Lung (tissue), 11 donors: ENCODE measurements at regions not wholly inside any gene's neighbourhood (a gene's known extent, or its start where the extent isn't known, plus 50 kb on each side); places are given as distances from the start of the nearest gene placed in this dataset.

Experiments
- ATAC-seq: fragments of 200-7000 bp; cut with Tn5 transposase; one replicate; pipeline ENCODE4 v1.9.1; 2020; ENCODE audit warnings: moderate number of reproducible peaks; ENCODE audit not compliant: insufficient read depth, low FRiP score
- DNase-seq, 3 donors: peaks; one replicate each; pipeline ENCODE4 v3.0.0-alpha.2; 2013 to 2017
- H3K27ac ChIP-seq, 2 donors: one replicate each; pipeline ENCODE4 v1.5.1; 2013; ENCODE audit warnings: mild to moderate bottlenecking in 2 of 2, moderate library complexity in 2 of 2, control low read depth in 1 of 2, inconsistent platforms in 1 of 2, low read depth in 1 of 2, low read length in 1 of 2
- H3K27me3 ChIP-seq, 3 donors: one replicate each; pipeline ENCODE4 v1.5.1; 2013; ENCODE audit warnings: low read length in 2 of 3; ENCODE audit not compliant: control insufficient read depth in 3 of 3, insufficient read depth in 3 of 3
- H3K36me3 ChIP-seq, 4 donors: one replicate each; pipeline ENCODE4 v1.5.1; 2013; ENCODE audit warnings: low read length in 4 of 4, mild to moderate bottlenecking in 1 of 4, moderate library complexity in 1 of 4; ENCODE audit not compliant: control insufficient read depth in 4 of 4, insufficient read depth in 4 of 4
- H3K4me1 ChIP-seq, 5 donors: one replicate each; pipeline ENCODE4 v1.5.1; 2013; ENCODE audit warnings: low read length in 5 of 5, mild to moderate bottlenecking in 2 of 5, moderate library complexity in 1 of 5; ENCODE audit not compliant: control insufficient read depth in 5 of 5, insufficient read depth in 5 of 5
- H3K4me3 ChIP-seq: one replicate; pipeline ENCODE4 v1.5.1; 2013; ENCODE audit warnings: mild to moderate bottlenecking, control low read depth, moderate library complexity
- H3K9ac ChIP-seq, 2 donors: one replicate each; pipeline ENCODE4 v1.5.1; 2013; ENCODE audit warnings: low read length in 2 of 2, control low read depth in 1 of 2; ENCODE audit not compliant: insufficient read depth in 1 of 2
- H3K9me3 ChIP-seq, 4 donors: one replicate each; pipeline ENCODE4 v1.5.1; 2013; ENCODE audit warnings: low read length in 3 of 4, mild to moderate bottlenecking in 1 of 4, moderate library complexity in 1 of 4; ENCODE audit not compliant: control insufficient read depth in 4 of 4, insufficient read depth in 3 of 4
- WGBS, 2 donors: extraction: QIAGEN DNeasy Blood & Tissue Kit; methylation state at CpG; one replicate each; pipeline ENCODE4 v1.1.7; 2013; 5-methylcytosine and 5-hydroxymethylcytosine counted together
- TF ChIP-seq, protein P1 (sequence below): IDR thresholded peaks from 2 replicates; pipeline ENCODE4 v1.5.1; 2012; ENCODE audit warnings: mild to moderate bottlenecking; ENCODE audit errors: control extremely low read depth, extremely low read depth
- donor health status: control.
- donor health status: control.
- donor health status: Bipolar disorder and iron deficiency.
- donor health status: healthy.
- donor health status: DM: yes; HTN: yes; CAD: no.

GRCh38 chr1:60872426-60873054 lies 209.8 kb upstream of the NFIA start:
- Histone ChIP-seq H3K27ac (no peak overlapping the region), H3K9ac (no peak overlapping the region), H3K4me3 (no peak overlapping the region), H3K27me3 (peaks cover 0 to 2% (median 0%) of the 10 kb centered on the region in 3 donors), H3K36me3 (no peaks in the 10 kb centered on the region), H3K4me1 (peaks cover 0 to 20% (median 4%) of the 10 kb centered on the region in 5 donors), H3K9me3 (no peaks in the 10 kb centered on the region)
- TF ChIP-seq, protein P1, sequence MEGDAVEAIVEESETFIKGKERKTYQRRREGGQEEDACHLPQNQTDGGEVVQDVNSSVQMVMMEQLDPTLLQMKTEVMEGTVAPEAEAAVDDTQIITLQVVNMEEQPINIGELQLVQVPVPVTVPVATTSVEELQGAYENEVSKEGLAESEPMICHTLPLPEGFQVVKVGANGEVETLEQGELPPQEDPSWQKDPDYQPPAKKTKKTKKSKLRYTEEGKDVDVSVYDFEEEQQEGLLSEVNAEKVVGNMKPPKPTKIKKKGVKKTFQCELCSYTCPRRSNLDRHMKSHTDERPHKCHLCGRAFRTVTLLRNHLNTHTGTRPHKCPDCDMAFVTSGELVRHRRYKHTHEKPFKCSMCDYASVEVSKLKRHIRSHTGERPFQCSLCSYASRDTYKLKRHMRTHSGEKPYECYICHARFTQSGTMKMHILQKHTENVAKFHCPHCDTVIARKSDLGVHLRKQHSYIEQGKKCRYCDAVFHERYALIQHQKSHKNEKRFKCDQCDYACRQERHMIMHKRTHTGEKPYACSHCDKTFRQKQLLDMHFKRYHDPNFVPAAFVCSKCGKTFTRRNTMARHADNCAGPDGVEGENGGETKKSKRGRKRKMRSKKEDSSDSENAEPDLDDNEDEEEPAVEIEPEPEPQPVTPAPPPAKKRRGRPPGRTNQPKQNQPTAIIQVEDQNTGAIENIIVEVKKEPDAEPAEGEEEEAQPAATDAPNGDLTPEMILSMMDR: no peak
- no peak for ATAC-seq
- 71 to 81% methylated on average over 8 of the region's 8 CpGs for WGBS, 2 donors
- peak; percentile 64 to 80 (median 79) for DNase-seq

- H3K36me3 ChIP-seq: no peaks in the 10 kb centered on the region
- H3K9me3 ChIP-seq: no peaks in the 10 kb centered on the region
- peaks cover 0 to 6% (median 0%) of the 10 kb centered on the region in 3 donors for H3K27me3 ChIP-seq
- DNase-seq (peak in 2 of 3 donors; percentile 50 to 56), ATAC-seq (no peak)
- 59 to 68% methylated on average over 5 of the region's 5 CpGs for WGBS, 2 donors
- TF ChIP-seq, protein P1: no peak
- H3K4me1 ChIP-seq: peaks cover 0 to 39% (median 8%) of the 10 kb centered on the region in 5 donors
- no peak overlapping the region for H3K9ac ChIP-seq
- no peak overlapping the region for H3K27ac ChIP-seq
- H3K4me3 ChIP-seq: no peak overlapping the region
Measured at GRCh38 chr1:60870269-60870865, 212.0 kb upstream of the NFIA start.

DNA sequence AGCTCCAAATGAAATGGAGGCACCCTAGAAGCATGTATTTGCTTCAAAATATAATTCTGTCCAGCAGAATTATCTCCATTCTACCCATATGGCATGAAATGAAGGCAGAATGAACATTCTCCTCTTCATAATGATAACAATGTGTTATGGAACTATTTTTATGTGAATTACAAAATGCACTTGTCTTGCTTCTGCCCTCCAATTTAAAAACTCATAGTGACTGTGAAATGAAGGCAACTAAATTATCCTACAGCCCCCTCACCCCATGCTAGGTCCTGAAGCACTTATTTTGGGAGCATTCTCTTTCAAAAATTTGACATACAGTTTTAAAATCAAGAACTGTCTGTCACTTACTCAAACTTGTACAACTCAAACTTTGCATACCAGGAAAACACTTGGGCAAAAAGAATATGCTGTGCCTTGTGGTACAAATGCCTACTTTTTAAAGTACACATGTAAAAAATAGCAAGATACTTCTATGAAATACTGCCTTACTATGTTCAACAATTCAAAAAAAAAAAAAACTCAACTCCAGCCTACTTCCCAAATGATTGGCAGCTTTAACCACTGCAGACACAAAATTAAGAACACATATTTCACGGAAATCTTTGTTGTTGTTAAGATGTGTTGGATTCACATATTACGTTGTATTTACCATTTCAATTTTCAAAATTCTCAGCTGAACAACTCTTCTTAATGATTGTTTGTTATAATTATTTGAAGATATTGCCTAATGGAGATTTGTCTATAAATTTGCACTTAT lies 213.3 kb upstream of the NFIA start:
- 92 to 98% methylated on average over 2 of the region's 2 CpGs for WGBS, 2 donors
- Histone ChIP-seq H3K9ac (no peak overlapping the region), H3K4me1 (peaks cover 0 to 43% (median 8%) of the 10 kb centered on the region in 5 donors), H3K4me3 (no peak overlapping the region), H3K27me3 (peaks cover 0 to 14% (median 0%) of the 10 kb centered on the region in 3 donors), H3K36me3 (no peaks in the 10 kb centered on the region), H3K9me3 (no peaks in the 10 kb centered on the region), H3K27ac (no peak overlapping the region)
- ATAC-seq (no peak), DNase-seq (no peak)
- TF ChIP-seq, protein P1: no peak
